ENCODE measurements at regions not wholly inside any gene's neighbourhood (a gene's known extent, or its start where the extent isn't known, plus 50 kb on each side); places are given as distances from the start of the nearest gene placed in this dataset.

- Histone ChIP-seq H2AFZ (ENCODE audit: low read depth, low read length) (peak overlapping the region; percentile 66), H3K27me3 (ENCODE audit: insufficient read depth, low read length, poor library complexity) (no peaks in the 10 kb centered on the region), H4K20me1 (ENCODE audit: insufficient read depth, low read length) (no peaks in the 10 kb centered on the region), H3K4me3 (ENCODE audit: low read depth in 1 of 2, low read length in 2 of 2) (peak overlapping the region in 1 of 2 experiments; percentile 19; a peak in 1 of 4 replicates), H3K4me2 (ENCODE audit: insufficient read depth, low read length) (peak overlapping the region; percentile 45; the same call in 1 of the 2 replicates), H3K27ac (ENCODE audit: low read length) (no peak overlapping the region), H3K36me3 (ENCODE audit: insufficient read depth, low read length) (no peaks in the 10 kb centered on the region), H3K79me2 (ENCODE audit: insufficient read depth, low read length) (no peaks in the 10 kb centered on the region), H3K9me3 (ENCODE audit: insufficient read depth, low read length, severe bottlenecking) (peaks cover 7% of the 10 kb centered on the region), H3K9ac (ENCODE audit: low read depth, low read length) (no peak overlapping the region), H3K4me1 (ENCODE audit: insufficient read depth, low read length) (peaks cover 3% of the 10 kb centered on the region; the same call in 1 of the 2 replicates)
- DNase-seq (peak; percentile 8), ATAC-seq (ENCODE audit: insufficient read depth, low read depth) (peak; percentile 74)
- TF ChIP-seq EZH2 (IDR thresholded peaks at IDR 0.05; ENCODE audit: borderline replicate concordance, low read depth, low read length, severe bottlenecking) (no peak), CTCF (IDR thresholded peaks at IDR 0.05; ENCODE audit: borderline replicate concordance, extremely low read depth, low read length, poor library complexity, severe bottlenecking) (no peak)
Measured at GRCh38 chr20:9889270-9889981, 50.5 kb upstream of the PAK5 start.

Measured in DND-41 (cell line).